ENCODE measurements at regions not wholly inside any gene's neighbourhood (a gene's known extent, or its start where the extent isn't known, plus 50 kb on each side); places are given as distances from the start of the nearest gene placed in this dataset.

DNA sequence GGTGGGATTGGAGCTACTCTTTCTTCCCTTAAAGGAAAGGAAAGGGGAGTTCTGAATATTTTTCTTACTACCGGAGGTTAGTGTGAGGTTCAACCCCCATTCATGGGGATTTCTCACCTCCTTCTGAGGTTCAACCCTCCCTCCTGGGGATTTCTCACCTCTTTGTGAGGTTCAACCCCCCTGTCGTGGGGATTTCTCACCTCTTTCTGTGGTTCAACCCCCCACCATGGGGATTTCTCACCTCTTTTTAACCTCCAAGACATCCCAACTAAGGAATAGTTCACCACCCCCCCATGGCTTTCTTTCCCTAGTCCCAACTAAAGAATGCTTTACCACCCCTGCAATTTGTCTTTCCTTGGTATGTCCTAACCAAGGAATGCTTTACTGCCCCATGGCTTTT, 520.3 kb downstream of the EDEM1 start:
- no peaks in the 10 kb centered on the region for H3K36me3 ChIP-seq (ENCODE audit: control insufficient read depth, insufficient read depth, low read length)
- H3K9ac ChIP-seq (ENCODE audit: extremely low read depth, low read length, poor library complexity, severe bottlenecking) = no peak overlapping the region
- Mint-ChIP-seq H3K4me1 (no peaks in the 10 kb centered on the region), H3K9me3 (peaks cover 24% of the 10 kb centered on the region), H3K27me3 (ENCODE audit: insufficient read depth) (no peaks in the 10 kb centered on the region), H3K36me3 (ENCODE audit: low read depth) (peaks cover 6% of the 10 kb centered on the region), H3K27ac (no peak overlapping the region), H3K4me3 (no peak overlapping the region)
- H3K27me3 ChIP-seq (ENCODE audit: control insufficient read depth, insufficient read depth, low read length, poor library complexity, severe bottlenecking) = no peaks in the 10 kb centered on the region
- TF ChIP-seq, protein P1, sequence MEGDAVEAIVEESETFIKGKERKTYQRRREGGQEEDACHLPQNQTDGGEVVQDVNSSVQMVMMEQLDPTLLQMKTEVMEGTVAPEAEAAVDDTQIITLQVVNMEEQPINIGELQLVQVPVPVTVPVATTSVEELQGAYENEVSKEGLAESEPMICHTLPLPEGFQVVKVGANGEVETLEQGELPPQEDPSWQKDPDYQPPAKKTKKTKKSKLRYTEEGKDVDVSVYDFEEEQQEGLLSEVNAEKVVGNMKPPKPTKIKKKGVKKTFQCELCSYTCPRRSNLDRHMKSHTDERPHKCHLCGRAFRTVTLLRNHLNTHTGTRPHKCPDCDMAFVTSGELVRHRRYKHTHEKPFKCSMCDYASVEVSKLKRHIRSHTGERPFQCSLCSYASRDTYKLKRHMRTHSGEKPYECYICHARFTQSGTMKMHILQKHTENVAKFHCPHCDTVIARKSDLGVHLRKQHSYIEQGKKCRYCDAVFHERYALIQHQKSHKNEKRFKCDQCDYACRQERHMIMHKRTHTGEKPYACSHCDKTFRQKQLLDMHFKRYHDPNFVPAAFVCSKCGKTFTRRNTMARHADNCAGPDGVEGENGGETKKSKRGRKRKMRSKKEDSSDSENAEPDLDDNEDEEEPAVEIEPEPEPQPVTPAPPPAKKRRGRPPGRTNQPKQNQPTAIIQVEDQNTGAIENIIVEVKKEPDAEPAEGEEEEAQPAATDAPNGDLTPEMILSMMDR (conservative IDR thresholded peaks at IDR 0.05) = no peak
- no peak overlapping the region for H3K27ac ChIP-seq (ENCODE audit: low read depth, low read length)
- no peaks in the 10 kb centered on the region for H3K4me1 ChIP-seq (ENCODE audit: control insufficient read depth, insufficient read depth, low read length)
- peaks cover 8% of the 10 kb centered on the region for H3K9me3 ChIP-seq (ENCODE audit: control insufficient read depth, low read length)
- DNase-seq = peak; percentile 64
- H3K4me3 ChIP-seq (ENCODE audit: low read length) = no peak overlapping the region
- 20 to 45% methylated on average over 1 of the region's 2 CpGs for WGBS, 2 experiments (ENCODE audit: insufficient coverage in 1 of 2, insufficient read length in 1 of 2)

DNA sequence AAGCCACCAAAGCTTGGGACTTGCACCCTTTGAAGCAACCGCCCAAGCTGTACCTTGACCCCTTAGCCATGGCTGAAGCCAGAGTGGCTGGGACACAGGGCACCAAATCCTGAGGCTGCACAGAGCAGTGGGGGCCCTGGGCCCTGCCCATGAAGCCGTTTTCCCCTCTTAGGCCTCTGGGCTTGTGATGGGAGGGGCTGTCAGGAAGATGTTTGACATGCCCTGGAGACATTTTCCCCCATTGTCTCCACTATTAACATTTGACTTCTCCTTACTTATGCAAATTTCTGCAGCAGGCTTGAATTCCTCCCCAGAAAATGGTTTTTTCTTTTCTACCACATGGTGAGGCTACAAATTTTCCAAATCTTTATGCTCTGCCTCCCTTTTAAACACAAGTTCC, 522.2 kb downstream of the EDEM1 start:
- no peaks in the 10 kb centered on the region for H3K27me3 Mint-ChIP-seq (ENCODE audit: insufficient read depth)

DNA sequence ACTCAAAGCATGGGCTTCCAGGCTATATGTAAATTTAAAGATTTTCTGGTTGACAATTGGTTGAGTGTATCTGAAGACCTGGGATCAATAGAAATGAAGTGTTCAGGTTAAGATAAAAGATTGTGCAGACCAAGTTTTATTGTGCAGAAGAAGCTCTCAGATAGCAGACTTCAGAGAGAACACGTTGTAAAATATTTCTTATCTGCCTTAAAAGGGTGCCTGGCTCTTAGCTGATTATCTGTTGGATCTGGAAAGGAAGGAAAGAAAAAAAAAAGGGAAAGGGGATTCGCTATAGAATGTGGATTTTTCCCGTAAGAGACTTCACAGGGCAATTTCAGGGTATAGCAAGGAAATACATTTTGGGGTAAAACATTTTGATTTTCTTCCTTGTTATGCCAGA, 523.2 kb downstream of the EDEM1 start:
- Histone ChIP-seq H3K36me3 (ENCODE audit: control insufficient read depth, insufficient read depth, low read length) (no peaks in the 10 kb centered on the region), H3K9ac (ENCODE audit: extremely low read depth, low read length, poor library complexity, severe bottlenecking) (no peak overlapping the region), H3K27me3 (ENCODE audit: control insufficient read depth, insufficient read depth, low read length, poor library complexity, severe bottlenecking) (no peaks in the 10 kb centered on the region), H3K9me3 (ENCODE audit: control insufficient read depth, low read length) (peaks cover 8% of the 10 kb centered on the region), H3K4me1 (ENCODE audit: control insufficient read depth, insufficient read depth, low read length) (no peaks in the 10 kb centered on the region), H3K27ac (ENCODE audit: low read depth, low read length) (no peak overlapping the region), H3K4me3 (ENCODE audit: low read length) (no peak overlapping the region)
- WGBS, 2 experiments (ENCODE audit: insufficient coverage in 1 of 2, insufficient read length in 1 of 2) = 88 to 94% methylated on average over 3 of the region's 3 CpGs
- peaks cover 23% of the 10 kb centered on the region for H3K9me3 Mint-ChIP-seq
- no peaks in the 10 kb centered on the region for H3K27me3 Mint-ChIP-seq (ENCODE audit: insufficient read depth)
- no peak for DNase-seq
- no peak overlapping the region for H3K27ac Mint-ChIP-seq
- peaks cover 6% of the 10 kb centered on the region for H3K36me3 Mint-ChIP-seq (ENCODE audit: low read depth)
- TF ChIP-seq, protein P1 (conservative IDR thresholded peaks at IDR 0.05) = no peak
- no peak overlapping the region for H3K4me3 Mint-ChIP-seq
- no peaks in the 10 kb centered on the region for H3K4me1 Mint-ChIP-seq

More for the DNA sequence above, 522.2 kb downstream of the EDEM1 start:
- peak; percentile 62 for DNase-seq
- Histone ChIP-seq H3K9ac (ENCODE audit: extremely low read depth, low read length, poor library complexity, severe bottlenecking) (no peak overlapping the region), H3K4me3 (ENCODE audit: low read length) (peak overlapping the region; percentile 24), H3K27me3 (ENCODE audit: control insufficient read depth, insufficient read depth, low read length, poor library complexity, severe bottlenecking) (no peaks in the 10 kb centered on the region), H3K9me3 (ENCODE audit: control insufficient read depth, low read length) (peaks cover 8% of the 10 kb centered on the region), H3K4me1 (ENCODE audit: control insufficient read depth, insufficient read depth, low read length) (no peaks in the 10 kb centered on the region), H3K36me3 (ENCODE audit: control insufficient read depth, insufficient read depth, low read length) (no peaks in the 10 kb centered on the region), H3K27ac (ENCODE audit: low read depth, low read length) (no peak overlapping the region)
- H3K4me3 Mint-ChIP-seq = no peak overlapping the region
- peaks cover 24% of the 10 kb centered on the region for H3K9me3 Mint-ChIP-seq
- no peaks in the 10 kb centered on the region for H3K4me1 Mint-ChIP-seq
- TF ChIP-seq, protein P1 (conservative IDR thresholded peaks at IDR 0.05) = no peak
- 74% methylated on average over 2 of the region's 2 CpGs; no CpG with 5 or more reads in 1 of the 2 experiments for WGBS, 2 experiments (ENCODE audit: insufficient coverage in 1 of 2, insufficient read length in 1 of 2)
- H3K27ac Mint-ChIP-seq = no peak overlapping the region
- peaks cover 6% of the 10 kb centered on the region for H3K36me3 Mint-ChIP-seq (ENCODE audit: low read depth)

Data from endodermal cell (in vitro differentiated cells).